ENCODE measurements at regions not wholly inside any gene's neighbourhood (a gene's known extent, or its start where the extent isn't known, plus 50 kb on each side); places are given as distances from the start of the nearest gene placed in this dataset.
A peak's percentile ranks its signal among the peaks of the same experiment; 100 is the strongest.
"Not testable (repeated sequence)": the region's sequence is repeated elsewhere in the genome, so short reads cannot be mapped to it uniquely, and the experiment has no call there.

GRCh38 chr5:92977846-92978540, 603.0 kb downstream of the NR2F1-AS1 start:
- DNase-seq = peak; percentile 83

DNA sequence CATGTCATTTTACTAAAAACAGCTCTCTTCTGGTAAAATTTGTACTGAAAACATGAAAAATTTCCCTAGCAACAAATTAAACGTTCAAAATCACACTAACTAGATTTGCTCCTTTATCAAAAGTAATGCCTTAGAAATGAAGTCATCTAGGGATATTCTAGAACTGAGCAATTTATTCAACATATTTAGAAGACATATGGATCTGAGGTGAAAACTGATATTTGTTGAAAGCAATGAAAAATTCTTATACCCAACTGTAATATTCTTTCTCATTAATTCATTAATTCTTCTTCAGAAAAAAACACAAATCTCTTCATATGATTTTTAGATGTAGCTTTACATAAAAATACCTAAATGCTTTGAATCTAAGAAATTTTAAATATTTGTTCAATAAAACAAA, 604.9 kb downstream of the NR2F1-AS1 start:
- DNase-seq = no peak

- peak; percentile 73 for DNase-seq
These were observed 611.2 kb downstream of the NR2F1-AS1 start for GRCh38 chr5:92969781-92970237.

DNA sequence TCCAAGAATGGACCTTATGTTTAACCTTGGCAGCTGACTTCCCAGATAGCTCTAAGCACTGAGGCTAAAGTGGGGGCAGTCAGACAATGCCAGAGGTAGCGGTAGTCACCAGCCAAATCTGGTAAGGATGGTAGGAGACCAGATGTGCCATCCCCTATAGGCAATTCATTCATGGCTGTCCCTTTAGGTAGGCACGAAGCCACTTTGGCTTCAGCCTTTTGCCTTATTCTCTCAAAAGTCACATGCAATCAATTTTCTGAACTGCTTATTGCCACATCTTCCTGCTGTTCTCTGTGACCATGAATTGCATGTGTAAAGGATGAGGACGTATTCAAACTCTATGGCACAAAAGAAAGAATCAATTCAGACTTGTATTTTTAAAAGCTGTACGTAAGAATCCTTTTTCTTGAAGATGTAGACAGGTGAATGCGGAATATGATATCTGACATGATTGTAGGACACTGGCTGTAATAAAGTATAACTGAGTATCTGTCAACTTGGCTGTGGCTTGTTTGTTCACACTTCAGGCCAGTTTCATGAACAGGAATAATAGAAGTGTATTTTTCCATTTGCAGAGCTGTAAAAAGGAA, 611.7 kb downstream of the NR2F1-AS1 start:
- peak; percentile 47 for DNase-seq

- DNase-seq = no peak
These were observed 617.2 kb downstream of the NR2F1-AS1 start for GRCh38 chr5:92963800-92964199.

DNA sequence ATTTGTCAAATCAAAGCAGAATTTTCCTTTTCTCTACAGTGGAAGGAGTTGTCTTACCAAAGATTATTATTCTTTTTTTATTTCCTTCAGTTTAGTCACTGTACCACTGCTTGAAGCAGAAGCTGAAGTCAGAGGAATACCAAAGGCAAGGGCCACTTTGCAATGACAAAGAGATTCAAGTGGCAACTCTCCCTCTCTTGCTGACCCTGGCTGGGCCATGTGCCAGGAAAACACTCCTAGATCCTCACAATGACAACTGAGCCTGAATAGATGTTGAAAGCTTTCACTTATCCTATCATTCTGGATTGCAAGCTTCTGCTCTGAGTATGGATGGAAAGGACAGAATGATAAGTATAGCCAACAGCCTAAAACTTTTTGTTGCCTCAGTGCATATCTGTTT, 618.3 kb downstream of the NR2F1-AS1 start:
- peak; percentile 51 for DNase-seq

GRCh38 chr5:92956886-92957285, 624.1 kb downstream of the NR2F1-AS1 start:
- DNase-seq = no peak

GRCh38 chr5:92952243-92952642, 628.8 kb downstream of the NR2F1-AS1 start:
- DNase-seq = no peak

- DNase-seq = no peak
These were observed 629.3 kb downstream of the NR2F1-AS1 start for GRCh38 chr5:92951746-92952145.

GRCh38 chr5:92946546-92946945, 634.5 kb downstream of the NR2F1-AS1 start:
- no peak for DNase-seq

GRCh38 chr5:92945605-92946097, 635.4 kb downstream of the NR2F1-AS1 start:
- no peak for DNase-seq

GRCh38 chr5:92944903-92945604, 636.0 kb downstream of the NR2F1-AS1 start:
- DNase-seq = no peak

DNA sequence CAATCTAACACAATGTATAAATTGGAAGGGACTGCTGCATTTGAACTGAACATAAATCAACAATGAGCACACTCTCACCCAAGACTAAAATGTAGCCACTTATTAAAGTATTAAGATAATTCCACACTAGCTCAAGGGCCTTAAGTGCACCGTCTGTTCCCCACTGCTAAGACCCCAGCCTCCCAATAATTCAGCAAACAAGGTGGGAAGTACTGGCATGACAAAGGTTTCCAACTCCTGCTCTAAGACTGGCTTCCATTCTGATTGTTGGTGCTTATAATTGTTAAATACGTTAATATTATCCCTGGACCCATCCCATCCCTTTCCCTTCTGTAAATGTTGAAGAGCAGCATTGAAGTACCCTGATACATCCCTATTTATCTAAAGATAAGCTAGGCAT, 636.7 kb downstream of the NR2F1-AS1 start:
- DNase-seq = no peak

DNA sequence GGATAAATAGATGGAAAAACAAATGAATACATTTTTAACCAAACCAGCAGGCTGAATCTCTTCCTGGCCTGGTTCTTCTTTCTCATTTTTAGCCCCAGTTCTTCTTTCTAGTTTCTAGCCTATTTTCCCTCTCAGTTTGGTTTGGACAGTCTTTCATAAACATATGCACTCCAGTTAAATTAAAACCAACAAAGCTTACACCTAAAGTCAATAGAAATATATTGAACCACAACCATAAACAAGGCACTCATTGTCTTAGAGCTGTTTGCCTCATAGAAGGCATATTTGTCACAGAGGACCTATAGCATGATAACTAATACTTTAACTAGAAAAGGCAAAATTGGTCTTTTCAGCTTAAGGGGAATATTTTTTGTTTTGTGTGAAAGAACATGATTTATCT, 638.3 kb downstream of the NR2F1-AS1 start:
- no peak for DNase-seq

- no peak for DNase-seq
These were observed 639.2 kb downstream of the NR2F1-AS1 start for GRCh38 chr5:92941806-92942205.

DNA sequence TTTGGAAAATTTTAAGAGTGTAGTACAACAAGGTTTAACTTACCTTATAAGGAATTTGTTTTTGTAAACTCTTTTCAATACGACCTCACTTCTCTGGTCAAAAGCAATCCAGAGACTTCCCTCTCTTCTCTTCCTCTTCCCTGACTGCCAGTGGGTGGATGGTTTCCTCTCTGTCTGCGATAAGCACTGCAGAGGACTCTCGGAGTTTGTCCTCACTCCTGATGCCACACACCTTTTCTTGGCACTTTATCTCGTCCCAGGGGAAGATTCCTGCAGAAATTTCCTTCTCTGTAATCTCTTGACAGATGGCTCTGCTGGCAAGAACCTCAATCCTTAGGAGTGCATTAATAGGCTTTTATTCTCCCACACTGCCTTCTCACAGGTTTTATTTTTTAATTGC, 641.6 kb downstream of the NR2F1-AS1 start:
- no peak for DNase-seq

- DNase-seq = not testable (repeated sequence)
These were observed 643.6 kb downstream of the NR2F1-AS1 start for GRCh38 chr5:92937396-92937795.

DNA sequence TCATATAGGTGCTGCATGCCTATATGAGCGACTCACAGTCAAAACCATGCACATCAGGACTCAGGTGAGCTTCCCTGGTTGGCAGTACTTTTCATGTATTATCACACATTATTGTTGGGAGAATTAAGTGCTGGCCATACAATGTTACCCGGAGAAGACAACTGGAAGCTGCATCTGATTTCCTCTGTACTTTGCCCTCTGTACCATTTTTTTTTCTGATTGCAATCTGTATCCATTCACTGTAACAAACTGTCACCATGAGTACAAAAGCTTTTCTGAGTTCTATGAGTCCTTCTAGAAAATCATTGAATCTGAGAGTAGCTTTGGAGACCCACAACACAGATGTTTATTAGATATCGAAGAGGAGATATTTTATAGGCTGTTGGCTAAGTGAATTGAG, 651.0 kb downstream of the NR2F1-AS1 start:
- DNase-seq = no peak

- peak; percentile 31 for DNase-seq
These were observed 653.7 kb downstream of the NR2F1-AS1 start for GRCh38 chr5:92927291-92927778.

- DNase-seq = no peak
These were observed 657.1 kb downstream of the NR2F1-AS1 start for GRCh38 chr5:92923885-92924284.

- DNase-seq = no peak
These were observed 658.6 kb downstream of the NR2F1-AS1 start for GRCh38 chr5:92922231-92922967.

- no peak for DNase-seq
These were observed 664.0 kb downstream of the NR2F1-AS1 start for GRCh38 chr5:92917044-92917443.

GRCh38 chr5:92916036-92916435, 665.0 kb downstream of the NR2F1-AS1 start:
- peak; percentile 39 for DNase-seq
